ENCODE measurements at regions not wholly inside any gene's neighbourhood (a gene's known extent, or its start where the extent isn't known, plus 50 kb on each side); places are given as distances from the start of the nearest gene placed in this dataset.
"Not testable (repeated sequence)": the region's sequence is repeated elsewhere in the genome, so short reads cannot be mapped to it uniquely, and the experiment has no call there.

- TF ChIP-seq CTCF, POLR2A, POLR2AphosphoS5, EP300 (IDR thresholded peaks at IDR 0.05): not testable (repeated sequence)
These were observed 75.0 kb upstream of the GNAQ start for GRCh38 chr9:78106586-78106985.
